ENCODE measurements at regions not wholly inside any gene's neighbourhood (a gene's known extent, or its start where the extent isn't known, plus 50 kb on each side); places are given as distances from the start of the nearest gene placed in this dataset.

DNA sequence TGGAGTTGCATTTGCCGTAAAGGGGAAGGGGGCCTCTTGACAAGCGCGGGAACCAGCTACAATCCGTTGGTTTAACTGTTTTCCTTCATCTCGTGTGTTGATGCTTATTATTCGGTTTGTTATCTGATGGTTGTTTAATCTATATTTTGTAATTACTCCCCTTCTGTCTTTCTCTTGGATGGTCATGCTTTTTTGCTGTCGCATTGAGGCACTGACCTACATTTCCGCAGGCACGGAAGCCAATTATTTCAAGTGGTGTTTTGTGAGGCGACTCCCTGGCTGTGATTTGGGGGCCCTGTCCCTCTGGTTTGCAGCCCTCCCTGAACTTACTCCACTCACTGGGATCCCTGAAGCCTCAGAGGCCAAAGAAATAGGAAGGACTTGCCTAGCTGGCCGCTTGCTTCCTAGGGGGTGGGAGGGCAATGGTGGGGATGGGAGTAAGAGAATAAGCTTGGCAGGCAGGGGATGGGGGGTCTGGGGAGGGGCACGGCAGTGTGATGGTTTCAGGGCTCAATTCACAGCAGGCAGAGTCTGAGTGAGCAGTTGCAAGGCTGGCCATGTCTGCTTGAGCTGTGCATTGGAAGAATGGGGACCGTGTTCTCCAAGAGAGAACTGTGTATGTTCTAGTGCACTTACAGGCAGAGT lies 165.8 kb upstream of the B3GAT1 start:
- Histone ChIP-seq H3K27me3 (ENCODE audit: control insufficient read depth, insufficient read depth, low read length) (no peaks in the 10 kb centered on the region), H3K4me1 (ENCODE audit: control insufficient read depth in 2 of 3, insufficient read depth in 2 of 3, low read depth in 1 of 3, low read length in 3 of 3) (no peaks in the 10 kb centered on the region), H3K9me3 (ENCODE audit: control insufficient read depth in 2 of 3, insufficient read depth in 1 of 3, low read length in 3 of 3) (no peaks in the 10 kb centered on the region), H3K27ac (ENCODE audit: low read depth in 2 of 2, low read length in 2 of 2) (no peak overlapping the region), H3K9ac (ENCODE audit: low read length in 3 of 3) (no peak overlapping the region), H3K4me3 (ENCODE audit: low read length in 3 of 3) (no peak overlapping the region), H3K36me3 (ENCODE audit: control insufficient read depth in 2 of 3, insufficient read depth in 3 of 3, low read length in 3 of 3) (no peaks in the 10 kb centered on the region)
- intact Hi-C loops (cut with DNase I): no loop called here
- TF ChIP-seq, protein P1, sequence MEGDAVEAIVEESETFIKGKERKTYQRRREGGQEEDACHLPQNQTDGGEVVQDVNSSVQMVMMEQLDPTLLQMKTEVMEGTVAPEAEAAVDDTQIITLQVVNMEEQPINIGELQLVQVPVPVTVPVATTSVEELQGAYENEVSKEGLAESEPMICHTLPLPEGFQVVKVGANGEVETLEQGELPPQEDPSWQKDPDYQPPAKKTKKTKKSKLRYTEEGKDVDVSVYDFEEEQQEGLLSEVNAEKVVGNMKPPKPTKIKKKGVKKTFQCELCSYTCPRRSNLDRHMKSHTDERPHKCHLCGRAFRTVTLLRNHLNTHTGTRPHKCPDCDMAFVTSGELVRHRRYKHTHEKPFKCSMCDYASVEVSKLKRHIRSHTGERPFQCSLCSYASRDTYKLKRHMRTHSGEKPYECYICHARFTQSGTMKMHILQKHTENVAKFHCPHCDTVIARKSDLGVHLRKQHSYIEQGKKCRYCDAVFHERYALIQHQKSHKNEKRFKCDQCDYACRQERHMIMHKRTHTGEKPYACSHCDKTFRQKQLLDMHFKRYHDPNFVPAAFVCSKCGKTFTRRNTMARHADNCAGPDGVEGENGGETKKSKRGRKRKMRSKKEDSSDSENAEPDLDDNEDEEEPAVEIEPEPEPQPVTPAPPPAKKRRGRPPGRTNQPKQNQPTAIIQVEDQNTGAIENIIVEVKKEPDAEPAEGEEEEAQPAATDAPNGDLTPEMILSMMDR (IDR thresholded peaks at IDR 0.05; ENCODE audit: borderline replicate concordance, extremely low read depth, insufficient read depth): no peak
- no peak for FAIRE-seq
- no peak for DNase-seq

DNA sequence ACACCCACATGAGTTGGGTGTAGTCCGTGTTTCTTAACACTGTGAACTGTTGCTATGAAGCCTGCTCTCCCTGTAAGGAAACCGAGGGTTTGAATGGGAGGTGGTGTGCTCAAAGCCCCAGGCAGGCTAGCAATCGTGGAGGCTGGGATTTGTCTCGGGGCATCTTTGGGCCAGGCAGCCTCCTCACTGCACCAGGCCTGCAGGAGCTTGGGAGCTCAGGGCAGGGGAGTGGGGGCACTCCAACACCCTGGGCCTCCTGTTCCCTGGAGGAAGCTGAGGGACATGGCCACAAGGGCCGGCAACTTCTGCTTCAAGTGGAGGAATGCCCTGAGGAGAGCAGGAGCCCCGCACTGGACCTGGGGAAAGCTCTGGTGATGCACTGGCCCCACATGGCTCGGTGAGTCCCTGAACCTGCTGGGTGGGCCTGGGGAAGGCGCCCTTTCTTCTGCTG lies 164.7 kb upstream of the B3GAT1 start:
- H3K27me3 ChIP-seq (ENCODE audit: control insufficient read depth, insufficient read depth, low read length): no peaks in the 10 kb centered on the region

DNA sequence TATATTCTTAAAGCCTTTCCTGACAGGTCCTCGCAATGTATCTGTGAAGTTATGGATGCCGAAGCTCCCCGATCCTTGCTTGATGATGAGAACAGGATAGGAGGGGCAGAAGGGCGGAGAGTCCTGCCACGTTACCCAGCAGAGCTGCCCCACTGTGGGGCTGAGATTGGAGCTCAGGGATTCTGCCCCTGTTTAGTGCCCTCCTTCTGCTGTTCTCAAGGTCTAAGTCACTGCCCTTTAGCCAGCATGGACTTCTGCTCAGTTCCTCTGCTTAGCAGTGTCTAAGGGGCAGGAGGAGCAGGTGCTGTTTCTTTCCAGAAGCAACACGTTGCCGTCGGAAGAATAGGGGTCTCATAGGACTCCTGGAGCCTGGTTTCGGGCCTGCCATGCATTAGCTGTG lies 164.2 kb upstream of the B3GAT1 start:
- FAIRE-seq: no peak
- H3K36me3 ChIP-seq (ENCODE audit: control insufficient read depth in 2 of 3, insufficient read depth in 3 of 3, low read length in 3 of 3): no peaks in the 10 kb centered on the region
- no peak overlapping the region for H3K4me3 ChIP-seq (ENCODE audit: low read length in 3 of 3)

More for the DNA sequence above, 164.7 kb upstream of the B3GAT1 start:
- no peak overlapping the region for H3K9ac ChIP-seq (ENCODE audit: low read length in 3 of 3)
- intact Hi-C loops (cut with DNase I): no loop called here
- no peak overlapping the region for H3K27ac ChIP-seq (ENCODE audit: low read depth in 2 of 2, low read length in 2 of 2)
- H3K4me3 ChIP-seq (ENCODE audit: low read length in 3 of 3): no peak overlapping the region
- H3K9me3 ChIP-seq (ENCODE audit: control insufficient read depth in 2 of 3, insufficient read depth in 1 of 3, low read length in 3 of 3): no peaks in the 10 kb centered on the region
- no peaks in the 10 kb centered on the region for H3K4me1 ChIP-seq (ENCODE audit: control insufficient read depth in 2 of 3, insufficient read depth in 2 of 3, low read depth in 1 of 3, low read length in 3 of 3)
- no peaks in the 10 kb centered on the region for H3K36me3 ChIP-seq (ENCODE audit: control insufficient read depth in 2 of 3, insufficient read depth in 3 of 3, low read length in 3 of 3)
- DNase-seq (no peak), FAIRE-seq (no peak)
- TF ChIP-seq, protein P1 (IDR thresholded peaks at IDR 0.05; ENCODE audit: borderline replicate concordance, extremely low read depth, insufficient read depth): no peak

More for the DNA sequence above, 164.2 kb upstream of the B3GAT1 start:
- Histone ChIP-seq H3K9ac (ENCODE audit: low read length in 3 of 3) (no peak overlapping the region), H3K27ac (ENCODE audit: low read depth in 2 of 2, low read length in 2 of 2) (no peak overlapping the region), H3K9me3 (ENCODE audit: control insufficient read depth in 2 of 3, insufficient read depth in 1 of 3, low read length in 3 of 3) (no peaks in the 10 kb centered on the region), H3K27me3 (ENCODE audit: control insufficient read depth, insufficient read depth, low read length) (no peaks in the 10 kb centered on the region), H3K4me1 (ENCODE audit: control insufficient read depth in 2 of 3, insufficient read depth in 2 of 3, low read depth in 1 of 3, low read length in 3 of 3) (no peaks in the 10 kb centered on the region)
- DNase-seq: no peak
- TF ChIP-seq, protein P1 (IDR thresholded peaks at IDR 0.05; ENCODE audit: borderline replicate concordance, extremely low read depth, insufficient read depth): no peak
- intact Hi-C loops (cut with DNase I): no loop called here
